ENCODE measurements at regions not wholly inside any gene's neighbourhood (a gene's known extent, or its start where the extent isn't known, plus 50 kb on each side); places are given as distances from the start of the nearest gene placed in this dataset.

- TF ChIP-seq, protein P1, sequence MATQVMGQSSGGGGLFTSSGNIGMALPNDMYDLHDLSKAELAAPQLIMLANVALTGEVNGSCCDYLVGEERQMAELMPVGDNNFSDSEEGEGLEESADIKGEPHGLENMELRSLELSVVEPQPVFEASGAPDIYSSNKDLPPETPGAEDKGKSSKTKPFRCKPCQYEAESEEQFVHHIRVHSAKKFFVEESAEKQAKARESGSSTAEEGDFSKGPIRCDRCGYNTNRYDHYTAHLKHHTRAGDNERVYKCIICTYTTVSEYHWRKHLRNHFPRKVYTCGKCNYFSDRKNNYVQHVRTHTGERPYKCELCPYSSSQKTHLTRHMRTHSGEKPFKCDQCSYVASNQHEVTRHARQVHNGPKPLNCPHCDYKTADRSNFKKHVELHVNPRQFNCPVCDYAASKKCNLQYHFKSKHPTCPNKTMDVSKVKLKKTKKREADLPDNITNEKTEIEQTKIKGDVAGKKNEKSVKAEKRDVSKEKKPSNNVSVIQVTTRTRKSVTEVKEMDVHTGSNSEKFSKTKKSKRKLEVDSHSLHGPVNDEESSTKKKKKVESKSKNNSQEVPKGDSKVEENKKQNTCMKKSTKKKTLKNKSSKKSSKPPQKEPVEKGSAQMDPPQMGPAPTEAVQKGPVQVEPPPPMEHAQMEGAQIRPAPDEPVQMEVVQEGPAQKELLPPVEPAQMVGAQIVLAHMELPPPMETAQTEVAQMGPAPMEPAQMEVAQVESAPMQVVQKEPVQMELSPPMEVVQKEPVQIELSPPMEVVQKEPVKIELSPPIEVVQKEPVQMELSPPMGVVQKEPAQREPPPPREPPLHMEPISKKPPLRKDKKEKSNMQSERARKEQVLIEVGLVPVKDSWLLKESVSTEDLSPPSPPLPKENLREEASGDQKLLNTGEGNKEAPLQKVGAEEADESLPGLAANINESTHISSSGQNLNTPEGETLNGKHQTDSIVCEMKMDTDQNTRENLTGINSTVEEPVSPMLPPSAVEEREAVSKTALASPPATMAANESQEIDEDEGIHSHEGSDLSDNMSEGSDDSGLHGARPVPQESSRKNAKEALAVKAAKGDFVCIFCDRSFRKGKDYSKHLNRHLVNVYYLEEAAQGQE (IDR thresholded peaks at IDR 0.05; ENCODE audit: borderline replicate concordance) = no peak
- TF ChIP-seq, protein P1 (CRISPR knock-in tag; IDR thresholded peaks at IDR 0.05; ENCODE audit: low read depth) = no peak
- TF ChIP-seq FOXA1 (IDR thresholded peaks at IDR 0.05; ENCODE audit: borderline replicate concordance) (no peak), MYC (IDR thresholded peaks at IDR 0.05; ENCODE audit: low read depth, low read length) (no peak), MYC (CRISPR knock-in tag; IDR thresholded peaks at IDR 0.05; ENCODE audit: borderline replicate concordance, low read depth) (no peak), HMGXB4 (CRISPR knock-in tag; IDR thresholded peaks at IDR 0.05) (no peak)
These were observed 181.6 kb upstream of the GPR12 start (continued) for GRCh38 chr13:26942184-26942583.

Data from K562 (cell line).